Panc1 (cell line): ENCODE measurements at regions not wholly inside any gene's neighbourhood (a gene's known extent, or its start where the extent isn't known, plus 50 kb on each side); places are given as distances from the start of the nearest gene placed in this dataset.

Source experiments
- ATAC-seq: fragments of 200-7000 bp; cut with Tn5 transposase; 2 replicates; pipeline ENCODE4 v1.9.1; 2020; ENCODE audit warnings: mild to moderate bottlenecking, moderate library complexity
- BruUV-seq: library from RNA; stranded (reverse); fragments of 400-500 nt; replicated peaks from 2 replicates; lab custom pipeline; 2021; lab: Mats Ljungman, UMichigan
- CTCF ChIA-PET: fragments of 300-600 bp; sonication (Branson Sonifier 250); formaldehyde crosslinking; loops from one replicate; lab custom pipeline; 2022; ENCODE audit warnings: antibody characterized with exemption; lab: Charles Lee
- POLR2A ChIA-PET: fragments of 300-600 bp; sonication (Branson Sonifier 250); formaldehyde crosslinking; loops from one replicate; lab custom pipeline; 2022; ENCODE audit warnings: antibody characterized with exemption; lab: Charles Lee
- DNase-seq: peaks from one replicate; pipeline ENCODE4 v3.0.0-alpha.2; 2010; ENCODE audit warnings: low read depth, low spot score
- H3K27ac ChIP-seq: 2 replicates; pipeline ENCODE4 v1.5.1; 2011; ENCODE audit warnings: mild to moderate bottlenecking, low read length, inconsistent platforms
- H3K27me3 ChIP-seq: fragments of 200-500 bp; sonication (Bioruptor generic); 2 replicates; pipeline ENCODE4 v1.6.0; 2014; ENCODE audit warnings: low read length, inconsistent platforms; ENCODE audit not compliant: control insufficient read depth, insufficient read depth
- H3K36me3 ChIP-seq: fragments of 200-500 bp; sonication (Bioruptor generic); 2 replicates; pipeline ENCODE4 v1.5.1; 2014; ENCODE audit warnings: inconsistent platforms, mild to moderate bottlenecking, low read length, moderate library complexity; ENCODE audit not compliant: control insufficient read depth, insufficient read depth
- H3K4me1 ChIP-seq: 2 replicates; pipeline ENCODE4 v1.5.1; 2011; ENCODE audit warnings: inconsistent platforms, mild to moderate bottlenecking, low read length, moderate library complexity; ENCODE audit not compliant: control insufficient read depth, insufficient read depth
- H3K4me3 ChIP-seq, 2 experiments: 2 replicates each; pipeline ENCODE4 v1.5.1; 2011 to 2012; ENCODE audit warnings: low read depth in 2 of 2, low read length in 2 of 2, mild to moderate bottlenecking in 2 of 2, inconsistent platforms in 1 of 2, moderate library complexity in 1 of 2
- H3K9me3 ChIP-seq: fragments of 200-500 bp; sonication (Bioruptor generic); 2 replicates; pipeline ENCODE4 v1.5.1; 2014; ENCODE audit warnings: low read depth, mild to moderate bottlenecking, inconsistent platforms, low read length, moderate library complexity; ENCODE audit not compliant: control insufficient read depth, insufficient read depth
- POLR2AphosphoS5 ChIP-seq: IDR thresholded peaks from 2 replicates; pipeline ENCODE4 v1.6.1; 2012; ENCODE audit warnings: mild to moderate bottlenecking, low read depth, low read length, moderate library complexity
- REST ChIP-seq, 2 experiments: IDR thresholded peaks; 2 replicates each; pipeline ENCODE4 v1.6.1; 2011 to 2012; ENCODE audit warnings: low read depth in 2 of 2, control low read depth in 1 of 2, low read length in 1 of 2, mild to moderate bottlenecking in 1 of 2, moderate library complexity in 1 of 2; ENCODE audit not compliant: insufficient read depth in 1 of 2
- SIN3A ChIP-seq: IDR thresholded peaks from 2 replicates; pipeline ENCODE4 v1.6.1; 2012; ENCODE audit warnings: low read depth, mild to moderate bottlenecking, low read length, moderate library complexity, borderline replicate concordance; ENCODE audit not compliant: insufficient read depth
- TCF7L2 ChIP-seq: IDR thresholded peaks from 2 replicates; pipeline ENCODE4 v1.6.1; 2011; ENCODE audit warnings: mild to moderate bottlenecking, low read depth, low read length, inconsistent platforms
- in situ Hi-C: cut with HindIII; loops from 2 replicates; pipeline ENCODE4 v1.10.0; 2016; ENCODE audit warnings: low sequenced_read_pairs, low pct_unique_long_range_greater_than_20kb
- intact Hi-C: fragments of 100-400 bp; cut with micrococcal nuclease; formaldehyde crosslinking; loops from one replicate; pipeline ENCODE4 v1.10.0; 2022; ENCODE audit not compliant: unreplicated experiment
- TF ChIP-seq, protein P1 (sequence below): fragments of 450-650 bp; IDR thresholded peaks from 2 replicates; pipeline ENCODE4 v1.5.1; 2017; ENCODE audit warnings: mild to moderate bottlenecking

DNA sequence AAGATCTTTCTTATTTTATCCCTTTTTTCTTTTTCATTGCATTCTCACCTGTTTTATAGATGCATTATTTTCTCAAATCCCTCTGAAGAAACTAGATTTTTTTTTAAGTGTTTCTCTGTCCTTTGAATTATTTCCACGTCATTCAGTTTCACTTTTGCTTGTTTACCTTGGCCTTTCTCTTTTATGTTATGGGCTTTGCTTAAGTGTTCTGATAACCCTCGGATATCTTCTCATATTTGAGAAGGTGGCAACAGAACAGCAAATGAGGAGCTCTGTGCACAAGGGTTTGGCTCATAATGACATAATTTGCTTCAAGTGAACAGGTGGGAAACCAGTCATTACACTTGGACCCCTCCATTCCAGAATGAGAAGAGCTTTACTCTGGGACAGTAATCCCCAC lies 111.9 kb downstream of the C1D start:
- TF ChIP-seq POLR2AphosphoS5 = no peak
- TF ChIP-seq, protein P1, sequence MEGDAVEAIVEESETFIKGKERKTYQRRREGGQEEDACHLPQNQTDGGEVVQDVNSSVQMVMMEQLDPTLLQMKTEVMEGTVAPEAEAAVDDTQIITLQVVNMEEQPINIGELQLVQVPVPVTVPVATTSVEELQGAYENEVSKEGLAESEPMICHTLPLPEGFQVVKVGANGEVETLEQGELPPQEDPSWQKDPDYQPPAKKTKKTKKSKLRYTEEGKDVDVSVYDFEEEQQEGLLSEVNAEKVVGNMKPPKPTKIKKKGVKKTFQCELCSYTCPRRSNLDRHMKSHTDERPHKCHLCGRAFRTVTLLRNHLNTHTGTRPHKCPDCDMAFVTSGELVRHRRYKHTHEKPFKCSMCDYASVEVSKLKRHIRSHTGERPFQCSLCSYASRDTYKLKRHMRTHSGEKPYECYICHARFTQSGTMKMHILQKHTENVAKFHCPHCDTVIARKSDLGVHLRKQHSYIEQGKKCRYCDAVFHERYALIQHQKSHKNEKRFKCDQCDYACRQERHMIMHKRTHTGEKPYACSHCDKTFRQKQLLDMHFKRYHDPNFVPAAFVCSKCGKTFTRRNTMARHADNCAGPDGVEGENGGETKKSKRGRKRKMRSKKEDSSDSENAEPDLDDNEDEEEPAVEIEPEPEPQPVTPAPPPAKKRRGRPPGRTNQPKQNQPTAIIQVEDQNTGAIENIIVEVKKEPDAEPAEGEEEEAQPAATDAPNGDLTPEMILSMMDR = no peak
- no peak for TF ChIP-seq TCF7L2
- no peak for TF ChIP-seq SIN3A
- TF ChIP-seq REST (IDR thresholded peaks at IDR 0.05; ENCODE audit: insufficient read depth in 1 of 2, low read depth in 2 of 2, low read length in 1 of 2) = no peak
- H3K9me3 ChIP-seq = no peaks in the 10 kb centered on the region
- H3K4me1 ChIP-seq = no peaks in the 10 kb centered on the region
- no peaks in the 10 kb centered on the region; the same call in 1 of the 2 replicates for H3K36me3 ChIP-seq
- BruUV-seq = no TSS peak
- DNase-seq (no peak), ATAC-seq (no peak)
- in situ Hi-C loops (no loop called here), intact Hi-C loops (no loop called here)
- no peaks in the 10 kb centered on the region for H3K27me3 ChIP-seq
- no peak overlapping the region for H3K4me3 ChIP-seq
- H3K27ac ChIP-seq = no peak overlapping the region
- ChIA-PET CTCF (no interaction called here), POLR2A (no interaction called here)

- TF ChIP-seq REST (IDR thresholded peaks at IDR 0.05; ENCODE audit: insufficient read depth in 1 of 2, low read depth in 2 of 2, low read length in 1 of 2) = no peak
- TF ChIP-seq, protein P1 = no peak
- no peak for TF ChIP-seq POLR2AphosphoS5
- TF ChIP-seq SIN3A = no peak
- TF ChIP-seq TCF7L2 = no peak
- in situ Hi-C loops (no loop called here), intact Hi-C loops (no loop called here)
- BruUV-seq = no TSS peak
- Histone ChIP-seq H3K4me1 (no peaks in the 10 kb centered on the region), H3K27me3 (no peaks in the 10 kb centered on the region), H3K36me3 (no peaks in the 10 kb centered on the region; the same call in 1 of the 2 replicates), H3K27ac (no peak overlapping the region), H3K4me3 (no peak overlapping the region), H3K9me3 (no peaks in the 10 kb centered on the region)
- CTCF ChIA-PET = no interaction called here
- ATAC-seq = no peak
- POLR2A ChIA-PET = no interaction called here
- no peak for DNase-seq
These were observed 110.7 kb downstream of the C1D start for GRCh38 chr2:67952066-67952465.
